ENCODE measurements at regions not wholly inside any gene's neighbourhood (a gene's known extent, or its start where the extent isn't known, plus 50 kb on each side); places are given as distances from the start of the nearest gene placed in this dataset.

GRCh38 chr14:48553443-48553842 is 878.0 kb upstream of the MDGA2 start:
- no peak for FAIRE-seq

GRCh38 chr14:48546996-48547395 is 871.6 kb upstream of the MDGA2 start:
- FAIRE-seq: no peak

DNA sequence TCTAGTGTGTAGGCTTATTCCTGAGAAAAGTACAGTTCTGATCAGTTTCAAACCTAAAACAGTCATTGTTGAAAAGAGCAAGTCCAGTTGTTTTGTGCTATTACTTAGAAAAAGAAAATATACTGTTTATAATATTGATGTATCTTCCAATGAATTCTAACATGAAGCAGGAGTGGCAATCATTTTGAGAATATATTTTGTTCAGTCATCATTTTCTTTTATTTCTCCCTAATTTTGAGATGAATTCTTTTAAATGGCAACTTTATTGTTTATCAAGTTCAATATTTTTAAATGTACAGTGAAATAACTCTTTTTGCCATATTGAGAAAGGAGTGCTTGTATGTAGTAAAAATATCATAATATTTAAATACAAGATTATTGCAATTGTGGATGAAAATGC is 862.2 kb upstream of the MDGA2 start:
- no peak for FAIRE-seq

GRCh38 chr14:48536318-48536717 is 860.9 kb upstream of the MDGA2 start:
- FAIRE-seq: no peak

DNA sequence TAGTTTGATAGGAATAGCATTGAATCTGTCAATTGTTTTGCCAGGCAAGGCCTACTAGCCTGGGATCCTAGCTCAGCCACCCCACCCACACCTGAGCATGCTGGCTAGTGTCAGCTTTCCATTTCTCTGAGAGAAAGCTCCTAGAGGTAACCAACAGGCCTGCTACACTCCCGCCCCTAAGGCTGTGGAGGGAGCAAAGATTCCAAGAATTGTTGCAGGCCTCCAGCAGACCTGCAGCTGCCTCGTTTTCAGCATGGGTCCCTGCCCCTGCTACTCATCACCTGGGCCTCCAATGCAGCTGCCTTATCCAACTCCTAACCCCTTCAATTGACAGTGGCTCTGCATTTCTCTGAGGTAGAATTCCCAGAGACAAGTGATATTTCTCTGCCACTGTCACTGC is 852.4 kb upstream of the MDGA2 start:
- no peak for FAIRE-seq

DNA sequence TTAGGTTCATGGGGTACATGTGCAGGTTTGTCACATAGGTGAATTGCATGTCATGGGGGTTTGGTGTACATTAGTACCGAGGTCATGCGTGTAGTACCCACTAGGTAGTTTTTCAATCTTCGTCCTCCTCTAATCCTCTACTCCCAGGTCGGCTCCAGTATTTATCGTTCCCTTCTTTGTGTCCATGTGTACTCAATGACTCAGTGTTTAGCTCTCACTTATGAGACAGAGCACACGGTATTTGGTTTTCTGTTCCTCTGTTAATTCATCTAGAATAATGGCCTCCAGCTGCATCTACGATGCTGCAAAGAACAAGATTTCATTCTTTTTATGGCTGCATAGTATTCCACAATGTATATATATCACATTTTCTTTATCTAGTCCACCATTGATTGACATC is 850.9 kb upstream of the MDGA2 start:
- no peak for FAIRE-seq

GRCh38 chr14:48504921-48505320 is 829.5 kb upstream of the MDGA2 start:
- no peak for FAIRE-seq

DNA sequence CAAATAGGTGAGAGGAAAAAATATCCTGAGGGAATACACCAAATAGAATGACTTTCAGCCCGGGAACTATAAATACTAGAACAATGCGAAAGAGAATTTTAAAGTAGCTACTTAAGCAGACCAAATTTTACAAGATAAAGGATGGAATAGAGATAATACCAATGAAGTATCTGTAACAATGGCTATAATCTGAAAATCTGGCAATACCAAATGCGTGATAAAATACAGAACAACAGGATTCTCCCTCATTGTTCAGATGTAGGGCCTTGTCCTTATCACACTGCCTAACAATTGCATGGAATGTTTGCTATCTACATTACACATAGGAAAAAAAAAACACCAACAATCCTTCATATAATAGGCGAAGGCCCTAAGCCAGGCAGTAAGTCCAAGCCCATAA is 815.4 kb upstream of the MDGA2 start:
- FAIRE-seq: no peak

DNA sequence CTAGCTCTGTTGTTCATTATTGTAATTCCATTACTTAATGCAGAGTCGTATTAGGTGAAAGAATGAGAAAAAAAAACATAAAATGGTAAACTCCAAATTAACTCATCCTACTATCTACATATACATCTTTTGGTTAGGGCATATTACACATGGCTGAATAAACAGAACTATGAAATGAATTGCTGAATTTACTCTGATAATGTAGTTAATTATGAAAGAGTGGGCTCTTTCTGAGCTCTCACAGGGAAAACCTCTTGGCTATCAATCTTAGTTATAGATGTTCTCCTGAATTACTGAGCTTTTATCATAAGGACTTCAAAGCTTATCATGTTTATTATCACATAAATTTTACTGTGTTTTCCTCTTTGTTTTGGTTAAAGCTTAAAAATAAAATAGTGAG is 798.5 kb upstream of the MDGA2 start:
- FAIRE-seq: no peak

DNA sequence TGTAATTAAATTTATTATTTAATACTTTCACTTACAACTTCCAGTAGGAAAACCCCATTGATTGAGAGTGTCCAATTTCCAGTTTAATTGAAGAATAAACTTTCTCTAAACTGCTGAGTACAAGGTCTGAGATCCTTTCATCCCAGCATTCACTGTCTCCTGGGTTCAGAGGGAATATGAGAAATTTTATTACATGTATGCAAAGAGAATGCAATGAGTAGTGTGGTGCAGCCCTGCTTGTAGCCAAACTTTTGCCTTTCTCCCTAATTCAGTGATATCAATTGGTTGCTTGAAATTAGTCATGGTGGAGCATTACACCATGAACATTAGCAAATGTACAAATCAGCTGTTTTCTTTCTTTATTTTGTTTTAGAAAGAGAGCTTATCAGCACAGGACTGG is 780.6 kb upstream of the MDGA2 start:
- FAIRE-seq: no peak

- no peak for FAIRE-seq
These were observed 779.5 kb upstream of the MDGA2 start for GRCh38 chr14:48454887-48455286.

GRCh38 chr14:48452437-48452995 is 777.1 kb upstream of the MDGA2 start:
- no peak for FAIRE-seq

DNA sequence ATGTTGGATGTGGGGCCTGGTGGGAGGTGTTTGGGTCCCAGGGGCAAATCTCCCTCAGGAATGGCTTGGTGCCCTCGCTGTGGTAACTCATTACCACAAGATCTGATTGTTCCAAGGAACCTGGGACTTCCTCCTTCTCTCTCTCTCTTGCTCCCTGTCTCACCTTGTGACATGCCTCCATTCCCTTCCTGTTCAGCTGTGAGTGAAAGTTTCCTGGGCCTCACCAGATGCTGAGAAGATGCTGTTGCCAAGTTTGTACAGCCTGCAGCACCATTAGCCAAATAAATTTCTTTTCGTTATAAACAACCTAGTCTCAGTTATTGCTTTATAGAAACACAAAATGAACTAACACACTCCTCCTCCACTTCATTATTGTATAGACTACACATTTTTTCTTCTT is 759.8 kb upstream of the MDGA2 start:
- no peak for FAIRE-seq

DNA sequence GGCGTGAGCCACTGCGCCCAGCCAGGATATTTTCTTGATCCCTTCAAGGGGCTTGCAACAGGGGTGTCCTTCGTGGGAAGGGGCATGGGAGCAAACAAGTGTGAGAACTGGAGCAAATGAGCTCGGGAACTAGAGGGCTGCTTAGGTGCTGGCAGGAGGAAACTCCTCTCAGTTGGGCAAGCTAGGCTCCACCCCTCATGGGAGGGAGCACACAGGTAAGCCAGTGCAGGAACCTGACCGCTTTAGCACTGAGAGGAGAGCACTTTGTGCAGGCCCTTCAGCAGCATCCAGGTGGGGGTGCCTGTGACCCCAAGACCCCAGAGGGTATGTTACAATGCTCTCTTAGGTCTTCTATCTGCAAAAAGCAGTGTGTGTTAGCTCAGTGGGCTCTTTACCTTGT is 755.4 kb upstream of the MDGA2 start:
- no peak for FAIRE-seq

GRCh38 chr14:48429512-48429911 is 754.1 kb upstream of the MDGA2 start:
- no peak for FAIRE-seq

- FAIRE-seq: no peak
These were observed 742.5 kb upstream of the MDGA2 start for GRCh38 chr14:48417715-48418500.

DNA sequence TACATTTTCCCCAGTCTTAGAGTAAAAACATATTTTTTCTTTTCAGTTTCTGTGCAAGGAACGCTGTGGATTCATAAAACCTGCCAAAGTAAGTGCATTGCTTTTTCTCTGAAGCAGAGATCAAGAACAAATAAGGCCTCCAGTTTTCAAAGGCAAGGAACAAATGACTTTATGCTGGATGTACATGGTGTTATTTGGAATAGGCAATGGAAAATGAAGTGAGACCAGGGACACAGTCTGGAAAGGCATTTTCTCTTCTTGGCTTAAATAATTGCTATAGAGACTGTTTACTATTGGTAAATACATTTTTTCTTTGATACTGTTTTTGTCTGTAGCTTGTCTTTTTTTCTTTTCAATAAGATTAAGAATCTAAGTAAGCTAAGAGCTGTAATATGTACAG is 725.9 kb upstream of the MDGA2 start:
- no peak for FAIRE-seq

DNA sequence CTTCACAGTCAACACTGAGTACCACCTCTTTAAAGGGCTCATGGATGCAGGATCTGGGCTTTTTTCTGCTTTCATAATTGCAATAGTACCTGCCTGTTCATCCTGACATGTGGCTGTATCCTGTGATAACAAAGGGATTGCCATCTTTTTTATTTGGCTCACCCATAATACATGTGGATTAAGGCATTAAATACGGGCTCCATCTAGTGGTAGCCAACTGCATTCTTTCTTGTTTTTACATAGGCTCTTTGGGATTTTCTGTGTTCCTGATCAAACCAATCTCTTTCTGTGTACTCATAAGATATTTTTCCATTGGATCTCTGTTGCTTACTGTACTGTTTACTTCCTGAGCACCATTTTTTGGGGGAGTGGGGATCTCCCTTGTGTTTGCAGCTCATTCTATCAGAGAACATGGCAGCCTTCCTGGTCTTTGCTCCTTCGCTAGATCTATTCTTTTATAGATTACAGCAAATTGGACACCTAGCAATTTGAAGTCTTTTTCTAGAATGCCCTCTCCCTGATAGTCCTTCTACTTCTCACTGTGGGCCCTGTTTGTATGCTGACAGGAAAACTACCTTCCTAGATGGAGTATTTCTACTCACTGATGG is 723.4 kb upstream of the MDGA2 start:
- peak; percentile 90 for FAIRE-seq

- FAIRE-seq: no peak
These were observed 716.3 kb upstream of the MDGA2 start for GRCh38 chr14:48391661-48392060.

DNA sequence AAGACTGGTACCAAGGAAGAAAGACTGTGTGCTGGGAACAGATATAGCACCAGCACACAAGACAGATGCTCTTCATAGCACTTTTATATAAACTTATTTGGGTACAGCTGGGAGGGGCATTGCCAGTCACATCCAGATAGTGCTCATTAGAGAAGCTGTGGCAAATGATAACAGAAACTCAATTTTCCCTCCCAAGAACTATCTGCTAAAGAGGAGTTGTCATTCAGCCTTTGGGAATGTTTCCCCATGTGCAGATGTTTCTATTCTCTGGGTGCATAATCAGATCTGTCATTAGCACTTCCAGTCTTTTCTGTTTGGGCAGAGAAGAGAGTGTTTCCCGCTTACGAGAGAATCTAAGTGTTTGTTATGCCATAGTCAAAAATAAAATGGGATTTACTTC is 714.9 kb upstream of the MDGA2 start:
- FAIRE-seq: no peak

- no peak for FAIRE-seq
These were observed 709.4 kb upstream of the MDGA2 start for GRCh38 chr14:48384821-48385220.

GRCh38 chr14:48382961-48383360 is 707.6 kb upstream of the MDGA2 start:
- no peak for FAIRE-seq

GRCh38 chr14:48378541-48378940 is 703.1 kb upstream of the MDGA2 start:
- no peak for FAIRE-seq

- FAIRE-seq: no peak
These were observed 698.6 kb upstream of the MDGA2 start for GRCh38 chr14:48373981-48374380.

GRCh38 chr14:48350971-48351370 is 675.6 kb upstream of the MDGA2 start:
- FAIRE-seq: no peak

Measured in islet of Langerhans (tissue), 1 donor.